Caco-2 (cell line): ENCODE measurements at regions not wholly inside any gene's neighbourhood (a gene's known extent, or its start where the extent isn't known, plus 50 kb on each side); places are given as distances from the start of the nearest gene placed in this dataset.

ENCODE experiments used
- BruUV-seq: library from RNA; stranded (reverse); fragments of 400-500 nt; replicated peaks from 2 replicates; lab custom pipeline; 2021; lab: Mats Ljungman, UMichigan
- CTCF ChIA-PET: fragments of 300-600 bp; sonication (Branson Sonifier 250); formaldehyde crosslinking; loops from one replicate; lab custom pipeline; 2022; ENCODE audit warnings: antibody characterized with exemption; lab: Charles Lee
- POLR2A ChIA-PET: fragments of 300-600 bp; sonication (Branson Sonifier 250); formaldehyde crosslinking; loops from one replicate; lab custom pipeline; 2022; ENCODE audit warnings: antibody characterized with exemption; lab: Charles Lee
- DNase-seq, 2 experiments: peaks; one replicate each; pipeline versions ENCODE4 v3.0.0 to v3.0.0-alpha.2; 2020 to 2022
- H3K27me3 ChIP-seq: replicated peaks from 2 replicates; pipeline ENCODE4 v1.6.0; 2011; ENCODE audit warnings: low read length; ENCODE audit not compliant: control insufficient read depth, insufficient read depth
- H3K36me3 ChIP-seq: 2 replicates; pipeline ENCODE4 v1.5.1; 2011; ENCODE audit warnings: low read length; ENCODE audit not compliant: control insufficient read depth, insufficient read depth
- H3K4me1 ChIP-seq: fragments of 250-450 bp; sonication (Bioruptor Pico); 2 replicates; pipeline ENCODE4 v1.5.1; 2020; ENCODE audit warnings: mild to moderate bottlenecking
- H3K4me3 ChIP-seq: 2 replicates; pipeline ENCODE4 v1.5.1; 2011; ENCODE audit warnings: low read depth, mild to moderate bottlenecking, control low read depth, low read length
- H3K9me3 ChIP-seq: fragments of 250-450 bp; sonication (Bioruptor Pico); 2 replicates; pipeline ENCODE4 v1.5.1; 2020; ENCODE audit warnings: mild to moderate bottlenecking, moderate library complexity
- H3K27ac Mint-ChIP-seq: one replicate; pipeline ENCODE4 v1.8.0; 2022; ENCODE audit warnings: mixed read lengths; ENCODE audit not compliant: unreplicated experiment
- H3K27me3 Mint-ChIP-seq: one replicate; pipeline ENCODE4 v1.8.0; 2022; ENCODE audit warnings: mixed read lengths; ENCODE audit not compliant: insufficient read depth, unreplicated experiment
- H3K36me3 Mint-ChIP-seq: one replicate; pipeline ENCODE4 v1.8.0; 2022; ENCODE audit warnings: mild to moderate bottlenecking, mixed read lengths; ENCODE audit not compliant: insufficient read depth, unreplicated experiment
- H3K4me1 Mint-ChIP-seq: one replicate; pipeline ENCODE4 v1.8.0; 2022; ENCODE audit warnings: low read depth, mixed read lengths; ENCODE audit not compliant: unreplicated experiment
- H3K4me3 Mint-ChIP-seq: one replicate; pipeline ENCODE4 v1.8.0; 2022; ENCODE audit warnings: mild to moderate bottlenecking, moderate library complexity, mixed read lengths; ENCODE audit not compliant: unreplicated experiment
- H3K9me3 Mint-ChIP-seq: one replicate; pipeline ENCODE4 v1.8.0; 2022; ENCODE audit warnings: mixed read lengths; ENCODE audit not compliant: unreplicated experiment
- intact Hi-C: fragments of 100-400 bp; cut with micrococcal nuclease; formaldehyde crosslinking; loops from one replicate; pipeline ENCODE4 v1.10.0; 2022; ENCODE audit not compliant: unreplicated experiment
- TF ChIP-seq, protein P1 (sequence below), 2 experiments: fragments of 200-600 bp in 1 of 2; IDR thresholded peaks; 1 replicate in 1 of 2; 2 replicates in 1 of 2; pipeline versions ENCODE4 v1.5.1 to v1.8.0; 2011 to 2022; ENCODE audit warnings: antibody characterized with exemption in 1 of 2, control low read depth in 1 of 2, inconsistent platforms in 1 of 2, low read depth in 1 of 2, low read length in 1 of 2, mild to moderate bottlenecking in 1 of 2, moderate library complexity in 1 of 2; ENCODE audit not compliant: insufficient read depth in 1 of 2, severe bottlenecking in 1 of 2, unreplicated experiment in 1 of 2

DNA sequence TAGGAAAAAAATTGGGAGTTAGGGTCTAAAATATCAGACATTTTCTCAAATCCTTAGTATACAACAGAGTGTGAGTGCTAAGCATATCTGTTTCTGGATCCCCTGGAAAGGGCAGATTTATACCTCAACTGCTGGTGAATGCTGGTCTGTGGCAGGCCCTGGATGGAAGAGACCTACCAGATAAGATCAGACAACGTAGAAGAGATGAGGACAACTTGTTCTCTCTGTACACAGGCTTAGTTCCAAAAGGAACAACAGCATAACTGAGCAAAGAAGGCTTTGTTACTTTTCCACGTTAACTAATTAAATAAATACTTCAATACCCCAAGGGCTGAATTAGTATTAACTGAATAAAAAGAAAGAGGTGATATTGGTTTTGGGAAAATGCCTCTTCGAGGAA is 1277.3 kb downstream of the SLITRK5 start:
- no peaks in the 10 kb centered on the region for H3K27me3 Mint-ChIP-seq
- BruUV-seq, result no TSS peak
- DNase-seq, result no peak
- CTCF ChIA-PET, result no interaction called here
- no peaks in the 10 kb centered on the region for H3K4me1 Mint-ChIP-seq
- H3K4me1 ChIP-seq, result no peaks in the 10 kb centered on the region
- intact Hi-C loops, result no loop called here
- no peaks in the 10 kb centered on the region for H3K36me3 ChIP-seq
- H3K27ac Mint-ChIP-seq, result no peak overlapping the region
- H3K4me3 ChIP-seq, result no peak overlapping the region
- POLR2A ChIA-PET, result no interaction called here
- no peaks in the 10 kb centered on the region for H3K36me3 Mint-ChIP-seq
- no peaks in the 10 kb centered on the region for H3K9me3 ChIP-seq
- H3K9me3 Mint-ChIP-seq, result no peaks in the 10 kb centered on the region
- no peaks in the 10 kb centered on the region for H3K27me3 ChIP-seq
- H3K4me3 Mint-ChIP-seq, result no peak overlapping the region
- TF ChIP-seq, protein P1, sequence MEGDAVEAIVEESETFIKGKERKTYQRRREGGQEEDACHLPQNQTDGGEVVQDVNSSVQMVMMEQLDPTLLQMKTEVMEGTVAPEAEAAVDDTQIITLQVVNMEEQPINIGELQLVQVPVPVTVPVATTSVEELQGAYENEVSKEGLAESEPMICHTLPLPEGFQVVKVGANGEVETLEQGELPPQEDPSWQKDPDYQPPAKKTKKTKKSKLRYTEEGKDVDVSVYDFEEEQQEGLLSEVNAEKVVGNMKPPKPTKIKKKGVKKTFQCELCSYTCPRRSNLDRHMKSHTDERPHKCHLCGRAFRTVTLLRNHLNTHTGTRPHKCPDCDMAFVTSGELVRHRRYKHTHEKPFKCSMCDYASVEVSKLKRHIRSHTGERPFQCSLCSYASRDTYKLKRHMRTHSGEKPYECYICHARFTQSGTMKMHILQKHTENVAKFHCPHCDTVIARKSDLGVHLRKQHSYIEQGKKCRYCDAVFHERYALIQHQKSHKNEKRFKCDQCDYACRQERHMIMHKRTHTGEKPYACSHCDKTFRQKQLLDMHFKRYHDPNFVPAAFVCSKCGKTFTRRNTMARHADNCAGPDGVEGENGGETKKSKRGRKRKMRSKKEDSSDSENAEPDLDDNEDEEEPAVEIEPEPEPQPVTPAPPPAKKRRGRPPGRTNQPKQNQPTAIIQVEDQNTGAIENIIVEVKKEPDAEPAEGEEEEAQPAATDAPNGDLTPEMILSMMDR (IDR thresholded peaks at IDR 0.05; ENCODE audit: insufficient read depth in 1 of 2, low read depth in 1 of 2, low read length in 1 of 2, severe bottlenecking in 1 of 2, unreplicated experiment in 1 of 2), result no peak

DNA sequence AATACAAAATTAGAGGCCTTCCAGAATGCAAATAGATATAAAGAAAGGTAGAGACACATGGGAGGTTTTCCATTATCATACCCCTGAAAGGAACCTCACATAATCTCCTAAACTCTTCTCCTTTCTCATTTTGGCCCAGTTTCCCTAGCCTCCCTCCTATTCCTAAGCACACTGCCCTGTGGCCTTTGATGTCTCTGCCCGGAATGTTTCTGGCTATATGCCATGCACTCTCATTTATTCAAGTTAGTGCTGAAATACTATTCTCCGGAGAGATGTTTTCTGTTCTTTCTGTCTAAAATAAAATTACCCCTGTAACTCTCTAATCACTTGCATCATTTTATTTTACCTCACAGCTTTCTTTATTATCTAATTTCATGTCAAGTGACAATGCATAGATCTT is 1287.7 kb downstream of the SLITRK5 start:
- H3K36me3 ChIP-seq, result no peaks in the 10 kb centered on the region
- no peak overlapping the region for H3K4me3 ChIP-seq
- no peaks in the 10 kb centered on the region for H3K27me3 ChIP-seq
- H3K36me3 Mint-ChIP-seq, result no peaks in the 10 kb centered on the region
- no peaks in the 10 kb centered on the region for H3K4me1 ChIP-seq
- no peak overlapping the region for H3K4me3 Mint-ChIP-seq
- DNase-seq, result no peak
- no peaks in the 10 kb centered on the region for H3K9me3 ChIP-seq
- H3K27me3 Mint-ChIP-seq, result no peaks in the 10 kb centered on the region
- ChIA-PET POLR2A (no interaction called here), CTCF (no interaction called here)
- TF ChIP-seq, protein P1 (IDR thresholded peaks at IDR 0.05; ENCODE audit: insufficient read depth in 1 of 2, low read depth in 1 of 2, low read length in 1 of 2, severe bottlenecking in 1 of 2, unreplicated experiment in 1 of 2), result no peak
- no peak overlapping the region for H3K27ac Mint-ChIP-seq
- H3K4me1 Mint-ChIP-seq, result no peaks in the 10 kb centered on the region
- no TSS peak for BruUV-seq
- no peaks in the 10 kb centered on the region for H3K9me3 Mint-ChIP-seq
- intact Hi-C loops, result no loop called here

DNA sequence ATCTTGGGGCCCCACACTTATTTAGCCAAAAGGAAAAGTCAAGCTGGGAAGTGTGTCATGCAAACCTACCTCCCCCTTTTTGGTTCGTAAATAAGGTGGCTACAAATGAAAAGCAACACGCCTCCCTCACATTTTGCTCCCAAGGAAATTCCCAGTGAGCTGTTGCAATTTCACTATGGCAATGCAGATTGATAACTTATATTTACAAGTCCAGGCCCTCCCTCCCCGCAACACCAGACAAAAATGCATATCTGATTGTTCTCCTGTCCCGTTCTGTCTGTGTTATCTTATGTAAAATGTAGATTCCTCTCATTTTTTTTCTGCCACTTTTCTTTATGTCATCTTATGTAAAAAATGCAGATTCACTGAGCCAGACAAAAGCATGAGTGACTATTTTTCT is 1305.3 kb downstream of the SLITRK5 start:
- no peaks in the 10 kb centered on the region for H3K27me3 ChIP-seq
- H3K27ac Mint-ChIP-seq, result no peak overlapping the region
- H3K36me3 Mint-ChIP-seq, result no peaks in the 10 kb centered on the region
- H3K36me3 ChIP-seq, result no peaks in the 10 kb centered on the region
- ChIA-PET POLR2A (no interaction called here), CTCF (no interaction called here)
- no peaks in the 10 kb centered on the region for H3K4me1 ChIP-seq
- intact Hi-C loops, result no loop called here
- no TSS peak for BruUV-seq
- no peak overlapping the region for H3K4me3 Mint-ChIP-seq
- TF ChIP-seq, protein P1 (IDR thresholded peaks at IDR 0.05; ENCODE audit: insufficient read depth in 1 of 2, low read depth in 1 of 2, low read length in 1 of 2, severe bottlenecking in 1 of 2, unreplicated experiment in 1 of 2), result no peak
- peaks cover 2% of the 10 kb centered on the region for H3K27me3 Mint-ChIP-seq
- H3K9me3 Mint-ChIP-seq, result no peaks in the 10 kb centered on the region
- H3K4me1 Mint-ChIP-seq, result no peaks in the 10 kb centered on the region
- H3K9me3 ChIP-seq, result no peaks in the 10 kb centered on the region
- no peak for DNase-seq
- no peak overlapping the region for H3K4me3 ChIP-seq
